Type B pancreatic cell (in vitro differentiated cells): ENCODE measurements at regions not wholly inside any gene's neighbourhood (a gene's known extent, or its start where the extent isn't known, plus 50 kb on each side); places are given as distances from the start of the nearest gene placed in this dataset.

Source experiments
- DNase-seq: peaks from one replicate; pipeline ENCODE4 v3.0.0; 2021; ENCODE audit warnings: mixed read lengths; ENCODE audit not compliant: unreplicated experiment; ENCODE audit errors: extremely low spot score
- H3K27ac Mint-ChIP-seq: 2 replicates; pipeline ENCODE4 v1.8.0; 2021; ENCODE audit warnings: mild to moderate bottlenecking, mixed read lengths
- H3K27me3 Mint-ChIP-seq: 2 replicates; pipeline ENCODE4 v1.8.0; 2021; ENCODE audit warnings: mixed read lengths
- H3K36me3 Mint-ChIP-seq: 2 replicates; pipeline ENCODE4 v1.8.0; 2021; ENCODE audit warnings: mixed read lengths
- H3K4me1 Mint-ChIP-seq: one replicate; pipeline ENCODE4 v1.8.0; 2021; ENCODE audit warnings: mixed read lengths; ENCODE audit not compliant: unreplicated experiment
- H3K4me3 Mint-ChIP-seq: 2 replicates; pipeline ENCODE4 v1.8.0; 2021; ENCODE audit warnings: mild to moderate bottlenecking, mixed read lengths
- H3K9me3 Mint-ChIP-seq: 2 replicates; pipeline ENCODE4 v1.8.0; 2021; ENCODE audit warnings: mixed read lengths
- CTCF ChIP-seq: fragments of 200-600 bp; sonication (generic); conservative IDR thresholded peaks from 2 replicates; pipeline ENCODE4 v1.5.0; 2021; ENCODE audit warnings: antibody characterized with exemption, mild to moderate bottlenecking

DNA sequence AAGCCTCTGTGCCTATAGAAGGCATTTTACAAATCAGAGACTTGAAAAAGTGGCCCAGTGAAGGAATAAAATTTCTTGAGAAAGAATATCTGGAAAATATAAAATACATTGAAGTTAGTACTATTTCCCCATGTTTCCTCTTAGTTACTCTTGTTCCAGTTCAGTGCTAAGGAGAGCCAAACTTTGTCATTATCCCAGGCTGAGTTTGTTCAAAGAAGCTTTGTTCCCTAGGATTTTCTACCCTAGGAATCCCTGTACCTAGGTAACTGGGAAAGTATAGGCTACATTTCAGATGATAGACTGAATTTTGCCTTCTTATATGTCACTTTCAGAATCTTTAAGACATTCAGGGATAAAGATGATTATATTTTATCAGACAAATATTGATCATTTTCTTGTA lies 1395.7 kb upstream of the MAP3K7 start:
- DNase-seq = no peak
- H3K4me1 Mint-ChIP-seq = no peaks in the 10 kb centered on the region
- TF ChIP-seq CTCF = no peak
- H3K27me3 Mint-ChIP-seq = no peaks in the 10 kb centered on the region
- no peak overlapping the region for H3K4me3 Mint-ChIP-seq
- no peaks in the 10 kb centered on the region for H3K36me3 Mint-ChIP-seq
- H3K27ac Mint-ChIP-seq = no peak overlapping the region
- no peaks in the 10 kb centered on the region for H3K9me3 Mint-ChIP-seq

- no peak overlapping the region for H3K27ac Mint-ChIP-seq
Measured at GRCh38 chr6:91976797-91977196, 1389.9 kb upstream of the MAP3K7 start.

GRCh38 chr6:91970700-91971099 lies 1383.8 kb upstream of the MAP3K7 start:
- H3K4me3 Mint-ChIP-seq = no peak overlapping the region
- no peak overlapping the region for H3K27ac Mint-ChIP-seq
- no peaks in the 10 kb centered on the region for H3K4me1 Mint-ChIP-seq
- TF ChIP-seq CTCF = no peak
- H3K36me3 Mint-ChIP-seq = no peaks in the 10 kb centered on the region
- no peaks in the 10 kb centered on the region for H3K27me3 Mint-ChIP-seq
- H3K9me3 Mint-ChIP-seq = peaks cover 9% of the 10 kb centered on the region
- no peak for DNase-seq

More at GRCh38 chr6:91976797-91977196, 1389.9 kb upstream of the MAP3K7 start:
- TF ChIP-seq CTCF = no peak
- Mint-ChIP-seq H3K9me3 (peaks cover 4% of the 10 kb centered on the region), H3K36me3 (no peaks in the 10 kb centered on the region), H3K27me3 (no peaks in the 10 kb centered on the region), H3K4me1 (no peaks in the 10 kb centered on the region), H3K4me3 (no peak overlapping the region)
- DNase-seq = no peak

- Mint-ChIP-seq H3K4me1 (no peaks in the 10 kb centered on the region), H3K4me3 (no peak overlapping the region), H3K36me3 (no peaks in the 10 kb centered on the region), H3K27ac (no peak overlapping the region), H3K9me3 (peaks cover 17% of the 10 kb centered on the region), H3K27me3 (no peaks in the 10 kb centered on the region)
- no peak for TF ChIP-seq CTCF
- DNase-seq = no peak
Measured at GRCh38 chr6:91965872-91966271, 1379.0 kb upstream of the MAP3K7 start.

DNA sequence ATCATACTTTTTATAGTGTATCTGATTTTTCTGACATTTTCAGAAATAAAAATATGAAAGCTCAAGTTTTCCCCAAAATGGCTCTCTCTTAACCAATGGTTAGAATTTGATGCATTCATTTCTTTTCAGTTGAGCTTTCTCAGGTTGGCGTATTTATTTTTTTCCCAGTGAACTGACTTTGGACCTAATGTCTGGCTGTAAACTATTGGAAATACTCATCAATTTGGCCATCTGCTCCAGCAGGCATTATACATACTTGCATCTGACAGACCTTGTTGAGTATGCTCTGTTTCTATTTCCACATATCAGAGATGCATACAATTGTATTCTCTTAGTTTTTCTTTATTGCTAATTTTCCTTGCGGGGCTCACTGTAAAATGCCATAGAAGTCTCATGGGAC lies 1374.8 kb upstream of the MAP3K7 start:
- DNase-seq = no peak
- Mint-ChIP-seq H3K4me3 (no peak overlapping the region), H3K9me3 (peaks cover 13% of the 10 kb centered on the region), H3K4me1 (no peaks in the 10 kb centered on the region), H3K27me3 (no peaks in the 10 kb centered on the region), H3K27ac (no peak overlapping the region), H3K36me3 (no peaks in the 10 kb centered on the region)
- TF ChIP-seq CTCF = no peak

DNA sequence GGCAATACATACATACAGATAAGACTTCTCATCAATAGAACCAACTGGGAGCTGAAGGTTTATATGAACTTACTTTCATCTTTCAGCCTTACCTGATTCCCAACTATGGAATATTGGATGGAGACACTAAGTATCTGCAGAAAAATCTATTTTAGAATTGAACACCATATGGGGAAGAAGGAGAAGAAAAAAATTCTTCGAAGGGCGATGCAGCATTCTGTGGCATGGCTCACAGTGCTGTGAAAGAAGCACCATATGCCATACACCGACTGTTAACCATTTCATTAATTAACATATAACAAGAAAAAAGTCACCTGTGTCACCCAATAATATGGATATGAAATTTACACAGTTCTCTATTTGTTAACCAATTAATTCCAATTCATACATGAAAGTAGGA lies 1374.4 kb upstream of the MAP3K7 start:
- Mint-ChIP-seq H3K27ac (no peak overlapping the region), H3K4me1 (no peaks in the 10 kb centered on the region), H3K36me3 (no peaks in the 10 kb centered on the region), H3K27me3 (no peaks in the 10 kb centered on the region), H3K4me3 (no peak overlapping the region), H3K9me3 (peaks cover 9% of the 10 kb centered on the region)
- TF ChIP-seq CTCF = no peak
- no peak for DNase-seq
